ENCODE measurements at regions not wholly inside any gene's neighbourhood (a gene's known extent, or its start where the extent isn't known, plus 50 kb on each side); places are given as distances from the start of the nearest gene placed in this dataset.

GRCh38 chr5:96326902-96327301 lies 106.1 kb downstream of the PCSK1 start:
- TF ChIP-seq SMAD5 (IDR thresholded peaks at IDR 0.05; ENCODE audit: low read depth) = no peak
- no peak for TF ChIP-seq MAX (IDR thresholded peaks at IDR 0.05; ENCODE audit: low read depth, low read length)
- no peak for TF ChIP-seq RAD21 (IDR thresholded peaks at IDR 0.05; ENCODE audit: insufficient read depth, low read depth, low read length)
- TF ChIP-seq CTCF (IDR thresholded peaks at IDR 0.05 in 2 of 3, conservative IDR thresholded peaks at IDR 0.05 in 1 of 3; ENCODE audit: control insufficient read depth in 2 of 3, extremely low read depth in 1 of 3, insufficient read depth in 1 of 3, low read depth in 3 of 3, low read length in 3 of 3) = no peak
- TF ChIP-seq ZBTB33 (IDR thresholded peaks at IDR 0.05) = no peak
- no peak for TF ChIP-seq REST (IDR thresholded peaks at IDR 0.05; ENCODE audit: low read depth, low read length)
- TF ChIP-seq TARDBP (IDR thresholded peaks at IDR 0.05; ENCODE audit: borderline replicate concordance) = no peak
- no peak for TF ChIP-seq ASH2L (IDR thresholded peaks at IDR 0.05; ENCODE audit: borderline replicate concordance, low read depth)
- TF ChIP-seq ESRRA (IDR thresholded peaks at IDR 0.05; ENCODE audit: low read length) = no peak
- TF ChIP-seq POLR2A (IDR thresholded peaks at IDR 0.05; ENCODE audit: low read depth, low read length) = no peak
- TF ChIP-seq TAF1 (IDR thresholded peaks at IDR 0.05; ENCODE audit: borderline replicate concordance, low read depth, low read length) = no peak
- no peak for TF ChIP-seq RFX5 (IDR thresholded peaks at IDR 0.05; ENCODE audit: low read depth, low read length)
- TF ChIP-seq HDGF (IDR thresholded peaks at IDR 0.05) = no peak
